GM18505 (cell line): ENCODE measurements at regions not wholly inside any gene's neighbourhood (a gene's known extent, or its start where the extent isn't known, plus 50 kb on each side); places are given as distances from the start of the nearest gene placed in this dataset.

Experiments used
- ATAC-seq: cut with Tn5 transposase; IDR thresholded peaks from one replicate; pipeline ENCODE4 v1.9.1; 2021; ENCODE audit not compliant: unreplicated experiment
- POLR2A ChIP-seq: IDR thresholded peaks from 4 replicates; pipeline ENCODE4 v1.6.1; 2011; ENCODE audit warnings: borderline replicate concordance; ENCODE audit not compliant: insufficient read depth, insufficient read length; ENCODE audit errors: extremely low read depth

- ATAC-seq, result no peak
- no peak for TF ChIP-seq POLR2A
Observed at GRCh38 chr7:41870461-41871138, 167.7 kb upstream of the INHBA start.

- TF ChIP-seq POLR2A, result no peak
- no peak for ATAC-seq
Observed at GRCh38 chr7:41869997-41870396, 167.1 kb upstream of the INHBA start.

- no peak for ATAC-seq
- no peak for TF ChIP-seq POLR2A
Observed at GRCh38 chr7:41869596-41869995, 166.7 kb upstream of the INHBA start.

- no peak for TF ChIP-seq POLR2A
Observed at GRCh38 chr7:41869091-41869490, 166.2 kb upstream of the INHBA start.

GRCh38 chr7:41867639-41868280 is 164.9 kb upstream of the INHBA start:
- ATAC-seq, result no peak
- no peak for TF ChIP-seq POLR2A

More at GRCh38 chr7:41869091-41869490, 166.2 kb upstream of the INHBA start:
- ATAC-seq, result no peak

- no peak for ATAC-seq
- TF ChIP-seq POLR2A, result no peak
Observed at GRCh38 chr7:41862261-41862660, 159.4 kb upstream of the INHBA start.

- no peak for ATAC-seq
- TF ChIP-seq POLR2A, result no peak
Observed at GRCh38 chr7:41861642-41862041, 158.8 kb upstream of the INHBA start.

- no peak for ATAC-seq
- TF ChIP-seq POLR2A, result no peak
Observed at GRCh38 chr7:41858201-41858600, 155.3 kb upstream of the INHBA start.

- no peak for TF ChIP-seq POLR2A
- no peak for ATAC-seq
Observed at GRCh38 chr7:41855798-41856197, 152.9 kb upstream of the INHBA start.

GRCh38 chr7:41847606-41848005 is 144.7 kb upstream of the INHBA start:
- no peak for ATAC-seq

GRCh38 chr7:41847151-41847550 is 144.3 kb upstream of the INHBA start:
- no peak for TF ChIP-seq POLR2A
- ATAC-seq, result no peak

More at GRCh38 chr7:41847606-41848005, 144.7 kb upstream of the INHBA start:
- TF ChIP-seq POLR2A, result no peak

- ATAC-seq, result no peak
- TF ChIP-seq POLR2A, result no peak
Observed at GRCh38 chr7:41842956-41843355, 140.1 kb upstream of the INHBA start.

- TF ChIP-seq POLR2A, result no peak
- ATAC-seq, result no peak
Observed at GRCh38 chr7:41837916-41838315, 135.0 kb upstream of the INHBA start.

GRCh38 chr7:41835976-41836530 is 133.2 kb upstream of the INHBA start:
- ATAC-seq, result no peak
- no peak for TF ChIP-seq POLR2A
